Skin epidermis (tissue), 12 donors: ENCODE measurements at regions not wholly inside any gene's neighbourhood (a gene's known extent, or its start where the extent isn't known, plus 50 kb on each side); places are given as distances from the start of the nearest gene placed in this dataset.
"Not testable (repeated sequence)": the region's sequence is repeated elsewhere in the genome, so short reads cannot be mapped to it uniquely, and the experiment has no call there.

Experiments
- H3K27ac ChIP-seq, 21 experiments: fragments of 200-600 bp; sonication (generic) in 11 of 21; one replicate each; pipeline ENCODE4 v1.5.0; 2020; ENCODE audit warnings: mild to moderate bottlenecking in 3 of 21, inconsistent platforms in 2 of 21, moderate library complexity in 2 of 21
- H3K4me3 ChIP-seq, 7 experiments: fragments of 200-600 bp; sonication (generic) in 2 of 7; one replicate each; pipeline ENCODE4 v1.5.0; 2020; ENCODE audit warnings: inconsistent platforms in 2 of 7, mild to moderate bottlenecking in 2 of 7, moderate library complexity in 1 of 7

GRCh38 chr6:140736231-140736630 lies 1361.8 kb upstream of the CITED2 start:
- H3K27ac ChIP-seq: no peak overlapping the region
- no peak overlapping the region for H3K4me3 ChIP-seq

- Histone ChIP-seq H3K27ac (no peak overlapping the region), H3K4me3 (no peak overlapping the region)
Measured at GRCh38 chr6:140732991-140733390, 1358.5 kb upstream of the CITED2 start.

- H3K27ac ChIP-seq: no peak overlapping the region
- no peak overlapping the region for H3K4me3 ChIP-seq
Measured at GRCh38 chr6:140732155-140732554, 1357.7 kb upstream of the CITED2 start.

- H3K27ac ChIP-seq: no peak overlapping the region
- no peak overlapping the region for H3K4me3 ChIP-seq
Measured at GRCh38 chr6:140731741-140732140, 1357.3 kb upstream of the CITED2 start.

GRCh38 chr6:140729521-140729920 lies 1355.1 kb upstream of the CITED2 start:
- Histone ChIP-seq H3K4me3 (no peak overlapping the region), H3K27ac (no peak overlapping the region)

GRCh38 chr6:140718021-140718420 lies 1343.6 kb upstream of the CITED2 start:
- no peak overlapping the region for H3K4me3 ChIP-seq
- no peak overlapping the region for H3K27ac ChIP-seq

- Histone ChIP-seq H3K4me3 (no peak overlapping the region), H3K27ac (no peak overlapping the region)
Measured at GRCh38 chr6:140713495-140713894, 1339.0 kb upstream of the CITED2 start.

GRCh38 chr6:140711019-140711613 lies 1336.7 kb upstream of the CITED2 start:
- Histone ChIP-seq H3K27ac (no peak overlapping the region), H3K4me3 (no peak overlapping the region)

- no peak overlapping the region for H3K27ac ChIP-seq
Measured at GRCh38 chr6:140708441-140708840, 1334.0 kb upstream of the CITED2 start.

GRCh38 chr6:140704008-140704407 lies 1329.6 kb upstream of the CITED2 start:
- H3K4me3 ChIP-seq: not testable (repeated sequence)

More at GRCh38 chr6:140708441-140708840, 1334.0 kb upstream of the CITED2 start:
- no peak overlapping the region for H3K4me3 ChIP-seq

GRCh38 chr6:140697585-140697984 lies 1323.1 kb upstream of the CITED2 start:
- Histone ChIP-seq H3K27ac (no peak overlapping the region), H3K4me3 (no peak overlapping the region)

More at GRCh38 chr6:140704008-140704407, 1329.6 kb upstream of the CITED2 start:
- H3K27ac ChIP-seq: not testable (repeated sequence)

- H3K27ac ChIP-seq: no peak overlapping the region
- no peak overlapping the region for H3K4me3 ChIP-seq
Measured at GRCh38 chr6:140684776-140685550, 1310.5 kb upstream of the CITED2 start.

GRCh38 chr6:140677781-140678528 lies 1303.5 kb upstream of the CITED2 start:
- Histone ChIP-seq H3K27ac (no peak overlapping the region), H3K4me3 (no peak overlapping the region)

GRCh38 chr6:140671926-140672325 lies 1297.5 kb upstream of the CITED2 start:
- Histone ChIP-seq H3K4me3 (no peak overlapping the region), H3K27ac (no peak overlapping the region)

- Histone ChIP-seq H3K4me3 (no peak overlapping the region), H3K27ac (no peak overlapping the region)
Measured at GRCh38 chr6:140670021-140670420, 1295.6 kb upstream of the CITED2 start.

GRCh38 chr6:140669321-140669720 lies 1294.9 kb upstream of the CITED2 start:
- Histone ChIP-seq H3K4me3 (no peak overlapping the region), H3K27ac (no peak overlapping the region)

- no peak overlapping the region for H3K27ac ChIP-seq
Measured at GRCh38 chr6:140663772-140664171, 1289.3 kb upstream of the CITED2 start.

GRCh38 chr6:140663094-140663493 lies 1288.6 kb upstream of the CITED2 start:
- H3K27ac ChIP-seq: no peak overlapping the region

More at GRCh38 chr6:140663772-140664171, 1289.3 kb upstream of the CITED2 start:
- no peak overlapping the region for H3K4me3 ChIP-seq

GRCh38 chr6:140661691-140662090 lies 1287.2 kb upstream of the CITED2 start:
- no peak overlapping the region for H3K27ac ChIP-seq
- no peak overlapping the region for H3K4me3 ChIP-seq

More at GRCh38 chr6:140663094-140663493, 1288.6 kb upstream of the CITED2 start:
- no peak overlapping the region for H3K4me3 ChIP-seq

GRCh38 chr6:140660295-140660694 lies 1285.8 kb upstream of the CITED2 start:
- H3K4me3 ChIP-seq: no peak overlapping the region
- no peak overlapping the region for H3K27ac ChIP-seq

GRCh38 chr6:140653972-140654371 lies 1279.5 kb upstream of the CITED2 start:
- no peak overlapping the region for H3K27ac ChIP-seq

More at GRCh38 chr6:140653972-140654371, 1279.5 kb upstream of the CITED2 start:
- no peak overlapping the region for H3K4me3 ChIP-seq
